GM23338 (cell line): ENCODE measurements at regions not wholly inside any gene's neighbourhood (a gene's known extent, or its start where the extent isn't known, plus 50 kb on each side); places are given as distances from the start of the nearest gene placed in this dataset.

Experiments used
- ATAC-seq: fragments of 200-7000 bp; cut with Tn5 transposase; 3 replicates; pipeline ENCODE4 v1.9.1; 2020
- DNase-seq: peaks from one replicate; pipeline ENCODE4 v3.0.0-alpha.2; 2015; ENCODE audit warnings: low spot score
- H2AFZ ChIP-seq: fragments of 200-600 bp; sonication (generic); 2 replicates; pipeline ENCODE4 v1.8.0; 2016; ENCODE audit warnings: antibody characterized with exemption, mild to moderate bottlenecking, moderate library complexity
- H3F3A ChIP-seq: fragments of 200-600 bp; sonication (generic); replicated peaks from 2 replicates; pipeline ENCODE4 v1.8.0; 2017; ENCODE audit warnings: antibody characterized with exemption, mixed run types, low read depth
- H3K27ac ChIP-seq: fragments of 200-600 bp; sonication (generic); 2 replicates; pipeline ENCODE4 v1.6.1; 2016; ENCODE audit warnings: low read depth
- H3K27me3 ChIP-seq: fragments of 200-600 bp; sonication (generic); 2 replicates; pipeline ENCODE4 v1.8.0; 2016; ENCODE audit warnings: mild to moderate bottlenecking, mixed run types, moderate library complexity; ENCODE audit not compliant: insufficient read depth
- H3K36me3 ChIP-seq: fragments of 200-600 bp; sonication (generic); 2 replicates; pipeline ENCODE4 v1.8.0; 2016; ENCODE audit warnings: mild to moderate bottlenecking; ENCODE audit not compliant: insufficient read depth
- H3K4me1 ChIP-seq: fragments of 200-600 bp; sonication (generic); 2 replicates; pipeline ENCODE4 v1.8.0; 2016; ENCODE audit warnings: mild to moderate bottlenecking, moderate library complexity; ENCODE audit not compliant: insufficient read depth
- H3K4me2 ChIP-seq: fragments of 200-600 bp; sonication (generic); 2 replicates; pipeline ENCODE4 v1.7.1; 2017; ENCODE audit warnings: mixed run types
- H3K4me3 ChIP-seq: fragments of 200-600 bp; sonication (generic); 2 replicates; pipeline ENCODE4 v1.6.1; 2016; ENCODE audit warnings: mixed run types
- H3K79me2 ChIP-seq: fragments of 200-600 bp; sonication (generic); replicated peaks from 2 replicates; pipeline ENCODE4 v1.8.0; 2017; ENCODE audit warnings: mild to moderate bottlenecking; ENCODE audit not compliant: insufficient read depth
- H3K9me2 ChIP-seq: fragments of 200-600 bp; sonication (generic); 2 replicates; pipeline ENCODE4 v1.8.0; 2017; ENCODE audit not compliant: insufficient read depth
- H4K20me1 ChIP-seq: fragments of 200-600 bp; sonication (generic); replicated peaks from 2 replicates; pipeline ENCODE4 v1.8.0; 2017; ENCODE audit warnings: mild to moderate bottlenecking; ENCODE audit not compliant: insufficient read depth
- H3K27ac Mint-ChIP-seq: 2 replicates; pipeline ENCODE4 v1.8.0; 2020; ENCODE audit warnings: inconsistent platforms, mild to moderate bottlenecking, moderate library complexity, mixed read lengths
- H3K27me3 Mint-ChIP-seq: 3 replicates; pipeline ENCODE4 v1.8.0; 2022; ENCODE audit warnings: low read depth, mild to moderate bottlenecking, moderate library complexity, mixed read lengths, inconsistent platforms; ENCODE audit not compliant: insufficient read depth, poor library complexity
- H3K36me3 Mint-ChIP-seq: 3 replicates; pipeline ENCODE4 v1.8.0; 2021; ENCODE audit warnings: low read depth, mild to moderate bottlenecking, inconsistent platforms, moderate library complexity, mixed read lengths
- H3K4me1 Mint-ChIP-seq: 3 replicates; pipeline ENCODE4 v1.8.0; 2020; ENCODE audit warnings: mild to moderate bottlenecking, inconsistent platforms, mixed read lengths
- H3K4me3 Mint-ChIP-seq: 3 replicates; pipeline ENCODE4 v1.8.0; 2021; ENCODE audit warnings: moderate library complexity, mild to moderate bottlenecking, inconsistent platforms, mixed read lengths
- H3K9me3 Mint-ChIP-seq: 3 replicates; pipeline ENCODE4 v1.8.0; 2020; ENCODE audit warnings: moderate library complexity, mild to moderate bottlenecking, inconsistent platforms, mixed read lengths
- CREB1 ChIP-seq: fragments of 250-450 bp; sonication (Bioruptor Pico); IDR thresholded peaks from 2 replicates; pipeline ENCODE4 v1.5.0; 2020; ENCODE audit warnings: low read depth, mild to moderate bottlenecking, moderate library complexity
- EZH2 ChIP-seq: fragments of 200-600 bp; sonication (generic); IDR thresholded peaks from one replicate; pipeline ENCODE4 v1.8.0; 2017; ENCODE audit warnings: antibody characterized with exemption, mild to moderate bottlenecking, low read depth; ENCODE audit not compliant: unreplicated experiment
- JUNB ChIP-seq: IDR thresholded peaks from one replicate; pipeline ENCODE4 v1.6.1; 2016; ENCODE audit warnings: antibody characterized with exemption; ENCODE audit not compliant: unreplicated experiment
- NANOG ChIP-seq: IDR thresholded peaks from 2 replicates; pipeline ENCODE4 v1.6.1; 2016; ENCODE audit warnings: antibody characterized with exemption, borderline replicate concordance
- TF ChIP-seq, protein P1 (sequence below): fragments of 250-450 bp; sonication (Bioruptor Pico); IDR thresholded peaks from 2 replicates; pipeline ENCODE4 v1.5.0; 2020; ENCODE audit warnings: mild to moderate bottlenecking, moderate library complexity
- TF ChIP-seq, protein P2 (sequence below), 2 experiments: fragments of 200-600 bp in 1 of 2; sonication (generic) in 1 of 2; conservative IDR thresholded peaks; 2 replicates each; pipeline versions ENCODE4 v1.5.1 to v1.6.1; 2016 to 2017; ENCODE audit warnings: antibody characterized with exemption in 2 of 2, low read depth in 2 of 2, mild to moderate bottlenecking in 2 of 2, moderate library complexity in 1 of 2

DNA sequence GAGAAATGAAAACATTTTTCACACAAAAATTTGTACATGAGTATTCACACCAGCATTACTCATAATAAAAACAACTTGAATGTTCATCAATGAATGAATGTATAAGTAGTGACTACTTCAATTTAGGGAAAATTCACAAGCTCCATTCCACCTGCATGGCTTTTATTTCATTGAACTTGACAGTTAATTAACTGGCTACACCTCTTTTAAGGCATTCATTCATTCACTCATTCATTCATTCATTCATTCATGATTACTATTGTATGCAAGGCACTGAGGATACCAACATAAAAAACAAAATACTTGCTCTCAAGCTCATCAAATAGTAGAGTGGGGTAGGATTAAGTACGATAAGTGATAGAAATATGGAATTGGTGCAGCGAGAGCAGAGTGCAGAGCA, 198.3 kb upstream of the DLGAP1 start (continued):
- TF ChIP-seq, protein P1, sequence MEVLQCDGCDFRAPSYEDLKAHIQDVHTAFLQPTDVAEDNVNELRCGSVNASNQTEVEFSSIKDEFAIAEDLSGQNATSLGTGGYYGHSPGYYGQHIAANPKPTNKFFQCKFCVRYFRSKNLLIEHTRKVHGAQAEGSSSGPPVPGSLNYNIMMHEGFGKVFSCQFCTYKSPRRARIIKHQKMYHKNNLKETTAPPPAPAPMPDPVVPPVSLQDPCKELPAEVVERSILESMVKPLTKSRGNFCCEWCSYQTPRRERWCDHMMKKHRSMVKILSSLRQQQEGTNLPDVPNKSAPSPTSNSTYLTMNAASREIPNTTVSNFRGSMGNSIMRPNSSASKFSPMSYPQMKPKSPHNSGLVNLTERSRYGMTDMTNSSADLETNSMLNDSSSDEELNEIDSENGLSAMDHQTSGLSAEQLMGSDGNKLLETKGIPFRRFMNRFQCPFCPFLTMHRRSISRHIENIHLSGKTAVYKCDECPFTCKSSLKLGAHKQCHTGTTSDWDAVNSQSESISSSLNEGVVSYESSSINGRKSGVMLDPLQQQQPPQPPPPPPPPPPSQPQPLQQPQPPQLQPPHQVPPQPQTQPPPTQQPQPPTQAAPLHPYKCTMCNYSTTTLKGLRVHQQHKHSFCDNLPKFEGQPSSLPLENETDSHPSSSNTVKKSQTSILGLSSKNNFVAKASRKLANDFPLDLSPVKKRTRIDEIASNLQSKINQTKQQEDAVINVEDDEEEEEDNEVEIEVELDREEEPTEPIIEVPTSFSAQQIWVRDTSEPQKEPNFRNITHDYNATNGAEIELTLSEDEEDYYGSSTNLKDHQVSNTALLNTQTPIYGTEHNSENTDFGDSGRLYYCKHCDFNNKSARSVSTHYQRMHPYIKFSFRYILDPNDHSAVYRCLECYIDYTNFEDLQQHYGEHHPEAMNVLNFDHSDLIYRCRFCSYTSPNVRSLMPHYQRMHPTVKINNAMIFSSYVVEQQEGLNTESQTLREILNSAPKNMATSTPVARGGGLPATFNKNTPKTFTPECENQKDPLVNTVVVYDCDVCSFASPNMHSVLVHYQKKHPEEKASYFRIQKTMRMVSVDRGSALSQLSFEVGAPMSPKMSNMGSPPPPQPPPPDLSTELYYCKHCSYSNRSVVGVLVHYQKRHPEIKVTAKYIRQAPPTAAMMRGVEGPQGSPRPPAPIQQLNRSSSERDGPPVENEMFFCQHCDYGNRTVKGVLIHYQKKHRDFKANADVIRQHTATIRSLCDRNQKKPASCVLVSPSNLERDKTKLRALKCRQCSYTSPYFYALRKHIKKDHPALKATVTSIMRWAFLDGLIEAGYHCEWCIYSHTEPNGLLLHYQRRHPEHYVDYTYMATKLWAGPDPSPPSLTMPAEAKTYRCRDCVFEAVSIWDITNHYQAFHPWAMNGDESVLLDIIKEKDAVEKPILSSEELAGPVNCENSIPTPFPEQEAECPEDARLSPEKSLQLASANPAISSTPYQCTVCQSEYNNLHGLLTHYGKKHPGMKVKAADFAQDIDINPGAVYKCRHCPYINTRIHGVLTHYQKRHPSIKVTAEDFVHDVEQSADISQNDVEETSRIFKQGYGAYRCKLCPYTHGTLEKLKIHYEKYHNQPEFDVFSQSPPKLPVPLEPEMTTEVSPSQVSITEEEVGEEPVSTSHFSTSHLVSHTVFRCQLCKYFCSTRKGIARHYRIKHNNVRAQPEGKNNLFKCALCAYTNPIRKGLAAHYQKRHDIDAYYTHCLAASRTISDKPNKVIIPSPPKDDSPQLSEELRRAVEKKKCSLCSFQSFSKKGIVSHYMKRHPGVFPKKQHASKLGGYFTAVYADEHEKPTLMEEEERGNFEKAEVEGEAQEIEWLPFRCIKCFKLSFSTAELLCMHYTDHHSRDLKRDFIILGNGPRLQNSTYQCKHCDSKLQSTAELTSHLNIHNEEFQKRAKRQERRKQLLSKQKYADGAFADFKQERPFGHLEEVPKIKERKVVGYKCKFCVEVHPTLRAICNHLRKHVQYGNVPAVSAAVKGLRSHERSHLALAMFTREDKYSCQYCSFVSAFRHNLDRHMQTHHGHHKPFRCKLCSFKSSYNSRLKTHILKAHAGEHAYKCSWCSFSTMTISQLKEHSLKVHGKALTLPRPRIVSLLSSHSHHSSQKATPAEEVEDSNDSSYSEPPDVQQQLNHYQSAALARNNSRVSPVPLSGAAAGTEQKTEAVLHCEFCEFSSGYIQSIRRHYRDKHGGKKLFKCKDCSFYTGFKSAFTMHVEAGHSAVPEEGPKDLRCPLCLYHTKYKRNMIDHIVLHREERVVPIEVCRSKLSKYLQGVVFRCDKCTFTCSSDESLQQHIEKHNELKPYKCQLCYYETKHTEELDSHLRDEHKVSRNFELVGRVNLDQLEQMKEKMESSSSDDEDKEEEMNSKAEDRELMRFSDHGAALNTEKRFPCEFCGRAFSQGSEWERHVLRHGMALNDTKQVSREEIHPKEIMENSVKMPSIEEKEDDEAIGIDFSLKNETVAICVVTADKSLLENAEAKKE = no peak
- TF ChIP-seq, protein P2, sequence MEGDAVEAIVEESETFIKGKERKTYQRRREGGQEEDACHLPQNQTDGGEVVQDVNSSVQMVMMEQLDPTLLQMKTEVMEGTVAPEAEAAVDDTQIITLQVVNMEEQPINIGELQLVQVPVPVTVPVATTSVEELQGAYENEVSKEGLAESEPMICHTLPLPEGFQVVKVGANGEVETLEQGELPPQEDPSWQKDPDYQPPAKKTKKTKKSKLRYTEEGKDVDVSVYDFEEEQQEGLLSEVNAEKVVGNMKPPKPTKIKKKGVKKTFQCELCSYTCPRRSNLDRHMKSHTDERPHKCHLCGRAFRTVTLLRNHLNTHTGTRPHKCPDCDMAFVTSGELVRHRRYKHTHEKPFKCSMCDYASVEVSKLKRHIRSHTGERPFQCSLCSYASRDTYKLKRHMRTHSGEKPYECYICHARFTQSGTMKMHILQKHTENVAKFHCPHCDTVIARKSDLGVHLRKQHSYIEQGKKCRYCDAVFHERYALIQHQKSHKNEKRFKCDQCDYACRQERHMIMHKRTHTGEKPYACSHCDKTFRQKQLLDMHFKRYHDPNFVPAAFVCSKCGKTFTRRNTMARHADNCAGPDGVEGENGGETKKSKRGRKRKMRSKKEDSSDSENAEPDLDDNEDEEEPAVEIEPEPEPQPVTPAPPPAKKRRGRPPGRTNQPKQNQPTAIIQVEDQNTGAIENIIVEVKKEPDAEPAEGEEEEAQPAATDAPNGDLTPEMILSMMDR (conservative IDR thresholded peaks at IDR 0.05; ENCODE audit: low read depth in 2 of 2) = no peak
- TF ChIP-seq JUNB (no peak), NANOG (no peak), CREB1 (CRISPR knock-in tag) (no peak)

DNA sequence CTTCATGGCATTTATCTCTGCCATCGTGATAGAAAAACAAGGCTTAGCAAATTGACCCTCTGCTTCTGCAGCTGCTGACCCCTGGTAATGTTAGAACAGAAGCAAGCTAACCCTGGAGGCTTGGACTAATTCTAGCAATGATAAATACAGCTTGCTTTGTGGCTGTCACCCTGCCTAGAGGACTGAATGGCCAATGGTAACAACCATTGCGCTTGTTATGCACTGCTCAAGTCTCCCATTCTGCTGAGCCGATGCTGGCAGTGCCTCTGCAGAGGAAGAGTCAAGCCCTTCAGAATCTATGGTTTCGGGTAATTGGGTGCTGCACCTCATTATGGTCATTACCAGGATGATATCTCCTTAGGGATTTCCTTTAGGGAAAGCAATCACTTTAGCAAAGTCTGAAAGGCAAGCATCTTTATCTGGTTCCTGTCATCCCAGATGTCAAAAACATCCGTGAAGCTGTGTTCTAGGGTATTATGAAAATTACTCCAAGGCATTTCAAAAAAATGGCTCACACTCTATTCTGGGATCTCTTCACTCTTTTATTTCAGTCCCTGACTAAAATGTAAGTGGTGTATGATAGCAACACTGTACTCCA, 186.8 kb upstream of the DLGAP1 start:
- Mint-ChIP-seq H3K9me3 (no peaks in the 10 kb centered on the region), H3K4me3 (no peak overlapping the region), H3K27ac (no peak overlapping the region), H3K4me1 (peaks cover 15% of the 10 kb centered on the region), H3K36me3 (no peaks in the 10 kb centered on the region), H3K27me3 (no peaks in the 10 kb centered on the region)
- Histone ChIP-seq H3F3A (no peaks in the 10 kb centered on the region), H3K4me2 (no peak overlapping the region), H3K79me2 (no peaks in the 10 kb centered on the region), H3K36me3 (no peaks in the 10 kb centered on the region), H3K4me1 (no peaks in the 10 kb centered on the region), H3K9me2 (no peaks in the 10 kb centered on the region), H4K20me1 (no peaks in the 10 kb centered on the region), H3K4me3 (no peak overlapping the region), H3K27me3 (no peaks in the 10 kb centered on the region), H3K27ac (no peak overlapping the region), H2AFZ (no peak overlapping the region)
- ATAC-seq (no peak), DNase-seq (no peak)
- no peak for TF ChIP-seq CREB1 (CRISPR knock-in tag)
- no peak for TF ChIP-seq EZH2
- TF ChIP-seq, protein P1 = no peak
- no peak for TF ChIP-seq JUNB
